ENCODE measurements at regions not wholly inside any gene's neighbourhood (a gene's known extent, or its start where the extent isn't known, plus 50 kb on each side); places are given as distances from the start of the nearest gene placed in this dataset.
"Not testable (repeated sequence)": the region's sequence is repeated elsewhere in the genome, so short reads cannot be mapped to it uniquely, and the experiment has no call there.

DNA sequence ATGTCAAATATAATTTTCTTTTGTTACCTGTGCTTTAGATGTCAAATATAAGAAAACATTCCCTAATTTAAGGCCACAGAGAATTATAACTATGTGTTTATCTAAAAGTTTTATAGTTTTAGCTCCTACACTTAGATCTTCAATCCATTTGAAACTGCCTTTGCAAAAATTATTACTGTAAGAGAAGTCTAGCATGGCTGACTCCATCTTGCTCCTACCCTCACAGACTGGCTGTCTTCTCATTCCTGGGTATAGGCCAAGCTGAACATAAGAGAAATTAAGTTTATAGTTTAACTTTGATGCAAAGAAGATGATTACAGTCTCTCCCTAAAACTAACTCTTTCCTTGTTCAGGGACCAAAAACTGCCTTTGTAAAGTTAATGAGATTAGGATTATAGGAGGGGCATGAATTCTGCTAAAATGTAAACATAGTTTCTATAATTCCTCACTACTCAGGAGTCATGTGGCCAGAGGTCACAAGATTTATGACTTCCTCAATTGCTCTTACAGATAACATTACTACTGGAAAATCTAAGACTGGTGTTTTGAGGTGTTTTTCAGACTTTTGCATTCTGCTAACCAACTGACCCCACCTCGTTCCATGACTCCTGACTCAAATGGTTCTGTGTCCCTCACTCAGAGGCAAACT lies 184.0 kb downstream of the BCHE start:
- no peaks in the 10 kb centered on the region; the same call in 1 of the 2 replicates for H3K9me3 ChIP-seq (ENCODE audit: control insufficient read depth, insufficient read depth, low read depth, low read length)
- no peaks in the 10 kb centered on the region for H3K27me3 ChIP-seq (ENCODE audit: control insufficient read depth, insufficient read depth, low read length)
- no peaks in the 10 kb centered on the region for H3K4me1 ChIP-seq (ENCODE audit: control insufficient read depth, insufficient read depth, low read length)
- no peak overlapping the region for H3K27ac ChIP-seq (ENCODE audit: low read depth, low read length)
- H3K36me3 ChIP-seq (ENCODE audit: control insufficient read depth, insufficient read depth, low read length), result no peaks in the 10 kb centered on the region
- H3K9ac ChIP-seq (ENCODE audit: low read length), result no peak overlapping the region
- no peak overlapping the region for H3K4me3 ChIP-seq (ENCODE audit: low read depth, low read length)

DNA sequence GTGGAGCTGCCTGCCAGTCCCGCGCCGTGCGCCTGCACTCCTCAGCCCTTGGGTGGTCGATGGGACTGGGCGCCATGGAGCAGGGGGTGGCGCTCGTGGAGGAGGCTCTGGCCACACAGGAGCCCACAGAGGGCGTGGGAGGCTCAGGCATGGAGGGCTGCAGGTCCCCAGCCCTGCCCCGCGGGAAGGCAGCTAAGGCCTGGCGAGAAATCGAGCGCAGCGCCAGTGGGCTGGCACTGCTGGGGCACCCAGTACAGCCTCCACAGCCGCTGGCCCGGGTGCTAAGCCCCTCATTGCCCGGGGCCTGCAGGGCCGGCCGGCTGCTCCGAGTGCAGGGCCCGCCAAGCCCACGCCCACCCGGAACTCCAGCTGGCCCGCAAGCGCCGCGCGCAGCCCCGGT lies 187.9 kb downstream of the BCHE start:
- H3K36me3 ChIP-seq (ENCODE audit: control insufficient read depth, insufficient read depth, low read length); H3K27me3 ChIP-seq (ENCODE audit: control insufficient read depth, insufficient read depth, low read length); H3K4me1 ChIP-seq (ENCODE audit: control insufficient read depth, insufficient read depth, low read length); H3K27ac ChIP-seq (ENCODE audit: low read depth, low read length); H3K4me3 ChIP-seq (ENCODE audit: low read depth, low read length); H3K9ac ChIP-seq (ENCODE audit: low read length); H3K9me3 ChIP-seq (ENCODE audit: control insufficient read depth, insufficient read depth, low read depth, low read length): not testable (repeated sequence)

DNA sequence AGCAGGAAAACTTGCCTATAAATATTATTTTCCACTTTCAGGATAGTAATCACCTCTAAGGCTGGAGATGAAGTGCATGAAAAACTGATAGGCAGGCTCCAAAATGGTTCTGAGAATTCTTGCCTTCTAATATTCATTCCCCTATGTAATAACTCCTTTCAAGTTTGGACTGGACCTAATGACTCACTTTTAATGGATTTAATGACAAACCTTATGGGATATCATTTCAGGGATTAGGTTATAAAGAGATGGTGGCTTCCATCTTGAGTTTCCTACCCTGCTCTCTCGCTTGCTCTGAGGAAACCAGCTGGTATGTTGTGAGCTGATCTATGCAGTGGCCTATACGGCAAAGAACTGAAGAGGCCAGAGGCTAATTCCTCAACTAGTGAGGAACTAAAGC lies 192.0 kb downstream of the BCHE start:
- Histone ChIP-seq H3K4me3 (ENCODE audit: low read depth, low read length) (no peak overlapping the region), H3K4me1 (ENCODE audit: control insufficient read depth, insufficient read depth, low read length) (no peaks in the 10 kb centered on the region), H3K36me3 (ENCODE audit: control insufficient read depth, insufficient read depth, low read length) (no peaks in the 10 kb centered on the region), H3K27me3 (ENCODE audit: control insufficient read depth, insufficient read depth, low read length) (no peaks in the 10 kb centered on the region), H3K27ac (ENCODE audit: low read depth, low read length) (no peak overlapping the region), H3K9ac (ENCODE audit: low read length) (no peak overlapping the region), H3K9me3 (ENCODE audit: control insufficient read depth, insufficient read depth, low read depth, low read length) (peaks cover 5% of the 10 kb centered on the region; the same call in 1 of the 2 replicates)

DNA sequence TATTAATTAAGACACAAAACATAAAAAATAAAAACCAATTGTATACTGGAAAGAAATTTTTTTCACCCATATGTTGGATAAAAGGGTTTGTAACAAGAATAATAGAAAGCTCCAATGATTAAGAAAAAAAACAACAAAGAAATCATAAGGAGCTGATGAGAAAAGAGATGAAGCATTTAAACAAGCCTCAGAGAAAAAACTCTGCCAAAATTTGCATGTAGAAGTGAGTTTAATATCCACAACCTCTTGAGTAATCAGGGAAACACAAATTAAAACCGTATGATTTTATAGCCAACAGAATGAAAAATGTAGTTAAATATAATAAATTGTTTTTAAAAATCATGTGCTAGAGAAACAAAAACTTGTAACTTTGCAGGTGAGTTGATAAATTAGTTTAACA lies 192.9 kb downstream of the BCHE start:
- no peak overlapping the region for H3K9ac ChIP-seq (ENCODE audit: low read length)
- H3K27me3 ChIP-seq (ENCODE audit: control insufficient read depth, insufficient read depth, low read length), result no peaks in the 10 kb centered on the region
- H3K4me1 ChIP-seq (ENCODE audit: control insufficient read depth, insufficient read depth, low read length), result no peaks in the 10 kb centered on the region
- H3K4me3 ChIP-seq (ENCODE audit: low read depth, low read length), result no peak overlapping the region
- peaks cover 5% of the 10 kb centered on the region; the same call in 1 of the 2 replicates for H3K9me3 ChIP-seq (ENCODE audit: control insufficient read depth, insufficient read depth, low read depth, low read length)
- no peak overlapping the region for H3K27ac ChIP-seq (ENCODE audit: low read depth, low read length)
- no peaks in the 10 kb centered on the region for H3K36me3 ChIP-seq (ENCODE audit: control insufficient read depth, insufficient read depth, low read length)

DNA sequence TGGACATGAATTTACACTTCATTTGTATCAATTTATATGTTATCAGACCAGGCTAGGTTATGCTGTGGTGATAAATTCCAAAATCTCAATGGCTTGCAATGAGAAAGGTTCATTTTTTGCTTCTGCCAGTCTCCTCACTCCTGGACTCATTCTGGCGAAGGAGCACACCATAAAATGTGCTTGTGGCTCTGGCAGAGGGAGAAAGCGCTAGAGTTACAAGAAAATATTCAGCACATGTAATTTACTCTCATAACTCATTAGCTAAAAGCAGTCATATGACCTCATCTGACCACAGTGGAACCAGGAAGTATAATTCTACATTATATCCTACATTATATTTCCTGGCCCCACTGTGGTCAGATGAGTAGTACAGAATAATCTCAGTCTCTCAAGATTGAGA lies 193.8 kb downstream of the BCHE start:
- Histone ChIP-seq H3K36me3 (ENCODE audit: control insufficient read depth, insufficient read depth, low read length) (no peaks in the 10 kb centered on the region), H3K4me1 (ENCODE audit: control insufficient read depth, insufficient read depth, low read length) (no peaks in the 10 kb centered on the region), H3K27me3 (ENCODE audit: control insufficient read depth, insufficient read depth, low read length) (no peaks in the 10 kb centered on the region), H3K4me3 (ENCODE audit: low read depth, low read length) (no peak overlapping the region), H3K27ac (ENCODE audit: low read depth, low read length) (no peak overlapping the region), H3K9me3 (ENCODE audit: control insufficient read depth, insufficient read depth, low read depth, low read length) (peaks cover 5% of the 10 kb centered on the region; the same call in 1 of the 2 replicates), H3K9ac (ENCODE audit: low read length) (no peak overlapping the region)

DNA sequence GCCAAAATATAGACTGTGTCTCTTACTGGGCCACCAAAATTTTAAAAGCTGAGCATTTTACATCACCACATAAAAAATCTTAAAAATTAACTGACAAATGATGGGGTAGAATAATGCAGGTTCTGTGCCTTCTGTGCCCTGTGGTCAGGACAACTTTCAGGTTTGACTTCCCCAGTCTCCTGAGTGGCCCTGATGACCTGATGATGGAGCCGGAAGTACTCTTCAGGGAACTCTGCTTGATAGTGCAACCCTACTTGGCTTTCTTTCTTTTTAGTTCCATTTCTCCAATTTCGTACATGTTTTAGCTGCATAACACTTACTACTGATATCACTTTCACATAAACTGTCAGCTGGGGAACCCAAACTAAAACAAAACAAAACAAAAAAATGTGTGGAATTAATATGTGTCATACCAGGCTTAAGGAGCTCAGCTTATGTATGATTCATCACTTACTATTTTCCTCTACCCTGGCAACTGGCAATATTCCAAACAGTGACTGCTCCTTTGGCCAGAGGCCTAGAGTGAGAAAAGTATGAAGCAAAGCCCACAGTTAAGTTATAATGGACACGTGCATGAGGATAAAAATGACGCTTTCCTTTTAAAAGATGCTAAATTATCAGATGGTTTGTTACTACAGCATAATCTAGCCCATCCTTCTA lies 194.3 kb downstream of the BCHE start:
- Histone ChIP-seq H3K9ac (ENCODE audit: low read length) (no peak overlapping the region), H3K4me1 (ENCODE audit: control insufficient read depth, insufficient read depth, low read length) (no peaks in the 10 kb centered on the region), H3K27ac (ENCODE audit: low read depth, low read length) (no peak overlapping the region), H3K9me3 (ENCODE audit: control insufficient read depth, insufficient read depth, low read depth, low read length) (peaks cover 5% of the 10 kb centered on the region; the same call in 1 of the 2 replicates), H3K4me3 (ENCODE audit: low read depth, low read length) (no peak overlapping the region), H3K27me3 (ENCODE audit: control insufficient read depth, insufficient read depth, low read length) (no peaks in the 10 kb centered on the region), H3K36me3 (ENCODE audit: control insufficient read depth, insufficient read depth, low read length) (no peaks in the 10 kb centered on the region)

DNA sequence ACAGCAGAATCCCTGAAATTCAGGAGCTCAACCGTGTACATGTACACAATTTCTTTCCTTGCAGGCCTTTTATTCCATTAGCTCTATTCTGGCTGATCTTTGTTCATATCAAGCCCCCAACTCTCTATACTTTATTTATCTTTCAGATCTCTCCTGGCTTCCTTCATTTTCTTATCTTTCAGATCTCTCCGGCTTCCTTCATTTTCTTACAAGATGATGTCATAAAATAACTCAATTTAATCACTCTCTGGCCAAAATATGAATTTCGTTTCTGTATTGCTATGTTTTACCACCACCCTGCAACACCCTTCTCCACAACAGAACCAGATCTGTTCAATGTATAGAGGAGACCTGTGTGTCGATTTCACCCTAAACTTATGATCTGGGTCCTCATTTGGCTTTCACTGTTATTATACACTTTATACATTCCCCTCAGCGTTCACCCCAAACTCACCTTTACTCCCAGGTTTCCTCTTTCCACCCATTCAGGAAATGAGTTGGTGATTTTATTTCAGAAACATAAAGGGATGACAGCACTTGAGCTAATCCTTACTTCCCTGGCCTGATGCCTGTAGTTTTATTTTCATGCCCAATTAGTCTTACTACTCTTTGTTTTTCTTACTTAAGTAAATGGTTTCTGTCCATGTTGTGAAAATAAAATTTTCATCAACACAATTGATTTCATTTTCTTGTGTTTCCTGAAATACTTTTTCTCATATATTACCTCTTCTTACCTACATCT lies 195.5 kb downstream of the BCHE start:
- Histone ChIP-seq H3K9me3 (ENCODE audit: control insufficient read depth, insufficient read depth, low read depth, low read length) (peaks cover 5% of the 10 kb centered on the region; the same call in 1 of the 2 replicates), H3K27ac (ENCODE audit: low read depth, low read length) (no peak overlapping the region), H3K9ac (ENCODE audit: low read length) (no peak overlapping the region), H3K4me1 (ENCODE audit: control insufficient read depth, insufficient read depth, low read length) (no peaks in the 10 kb centered on the region), H3K36me3 (ENCODE audit: control insufficient read depth, insufficient read depth, low read length) (no peaks in the 10 kb centered on the region), H3K27me3 (ENCODE audit: control insufficient read depth, insufficient read depth, low read length) (no peaks in the 10 kb centered on the region), H3K4me3 (ENCODE audit: low read depth, low read length) (no peak overlapping the region)

DNA sequence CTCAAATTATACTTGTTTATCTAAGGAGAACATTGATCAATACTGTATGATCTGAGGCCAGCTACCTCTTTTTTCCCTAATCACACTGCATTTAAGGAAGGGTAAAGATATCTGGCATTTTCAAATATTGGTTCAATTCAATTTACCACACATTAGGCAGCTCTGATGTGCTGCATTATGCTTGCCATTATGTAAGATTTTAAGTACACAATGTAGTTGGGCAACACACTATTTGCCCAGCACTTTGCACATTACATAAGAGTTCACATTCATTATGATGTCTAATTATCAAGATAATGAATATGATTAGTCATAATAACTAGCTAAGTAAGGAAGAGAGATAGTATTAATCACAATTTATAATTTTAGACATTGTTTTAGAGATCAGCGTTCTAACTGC lies 196.3 kb downstream of the BCHE start:
- Histone ChIP-seq H3K27ac (ENCODE audit: low read depth, low read length) (no peak overlapping the region), H3K4me3 (ENCODE audit: low read depth, low read length) (no peak overlapping the region), H3K27me3 (ENCODE audit: control insufficient read depth, insufficient read depth, low read length) (no peaks in the 10 kb centered on the region), H3K9ac (ENCODE audit: low read length) (no peak overlapping the region), H3K9me3 (ENCODE audit: control insufficient read depth, insufficient read depth, low read depth, low read length) (peaks cover 5% of the 10 kb centered on the region; the same call in 1 of the 2 replicates), H3K36me3 (ENCODE audit: control insufficient read depth, insufficient read depth, low read length) (no peaks in the 10 kb centered on the region), H3K4me1 (ENCODE audit: control insufficient read depth, insufficient read depth, low read length) (no peaks in the 10 kb centered on the region)

DNA sequence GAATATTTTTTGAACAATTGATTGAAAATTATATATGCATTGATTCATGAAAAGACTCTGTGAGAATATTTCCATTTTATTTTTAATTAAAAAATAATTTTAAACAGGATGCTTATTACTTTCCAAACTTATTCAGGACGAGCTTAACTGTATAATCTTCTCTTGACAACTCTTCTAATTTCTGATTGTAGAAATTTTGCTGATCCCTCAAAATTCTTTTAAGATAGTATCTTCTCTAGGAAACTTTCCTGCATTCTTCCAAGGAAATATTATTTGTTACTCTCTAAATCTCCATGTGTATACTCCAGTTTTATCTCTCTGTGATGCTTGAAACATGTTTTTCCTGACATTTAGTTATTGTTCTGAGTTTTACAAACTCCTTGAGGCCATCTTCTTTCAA lies 197.2 kb downstream of the BCHE start:
- Histone ChIP-seq H3K9me3 (ENCODE audit: control insufficient read depth, insufficient read depth, low read depth, low read length) (no peaks in the 10 kb centered on the region), H3K36me3 (ENCODE audit: control insufficient read depth, insufficient read depth, low read length) (no peaks in the 10 kb centered on the region), H3K9ac (ENCODE audit: low read length) (no peak overlapping the region), H3K4me1 (ENCODE audit: control insufficient read depth, insufficient read depth, low read length) (no peaks in the 10 kb centered on the region), H3K27me3 (ENCODE audit: control insufficient read depth, insufficient read depth, low read length) (no peaks in the 10 kb centered on the region), H3K4me3 (ENCODE audit: low read depth, low read length) (no peak overlapping the region), H3K27ac (ENCODE audit: low read depth, low read length) (no peak overlapping the region)

DNA sequence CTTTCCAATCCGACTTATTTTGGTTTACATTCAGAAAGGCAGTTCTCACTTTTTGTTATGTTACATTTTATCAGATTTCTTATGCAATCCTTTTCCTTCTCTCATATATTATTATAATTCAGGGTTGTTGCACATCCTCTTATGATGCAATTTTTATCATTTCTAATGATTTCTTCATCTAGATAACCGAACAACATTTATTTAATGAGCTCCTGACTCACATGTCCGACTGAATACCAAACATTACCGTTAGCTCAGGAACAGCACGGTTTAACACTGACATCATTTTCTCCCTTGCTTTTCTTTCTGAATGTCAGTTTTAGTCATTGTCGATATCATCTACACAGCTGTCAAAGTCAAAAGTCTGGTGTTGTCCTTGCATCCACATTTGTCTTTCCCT lies 199.2 kb downstream of the BCHE start:
- no peak overlapping the region for H3K9ac ChIP-seq (ENCODE audit: low read length)
- H3K27ac ChIP-seq (ENCODE audit: low read depth, low read length), result no peak overlapping the region
- H3K4me3 ChIP-seq (ENCODE audit: low read depth, low read length), result no peak overlapping the region
- H3K9me3 ChIP-seq (ENCODE audit: control insufficient read depth, insufficient read depth, low read depth, low read length), result no peaks in the 10 kb centered on the region
- H3K27me3 ChIP-seq (ENCODE audit: control insufficient read depth, insufficient read depth, low read length), result no peaks in the 10 kb centered on the region
- H3K4me1 ChIP-seq (ENCODE audit: control insufficient read depth, insufficient read depth, low read length), result no peaks in the 10 kb centered on the region
- no peaks in the 10 kb centered on the region for H3K36me3 ChIP-seq (ENCODE audit: control insufficient read depth, insufficient read depth, low read length)

DNA sequence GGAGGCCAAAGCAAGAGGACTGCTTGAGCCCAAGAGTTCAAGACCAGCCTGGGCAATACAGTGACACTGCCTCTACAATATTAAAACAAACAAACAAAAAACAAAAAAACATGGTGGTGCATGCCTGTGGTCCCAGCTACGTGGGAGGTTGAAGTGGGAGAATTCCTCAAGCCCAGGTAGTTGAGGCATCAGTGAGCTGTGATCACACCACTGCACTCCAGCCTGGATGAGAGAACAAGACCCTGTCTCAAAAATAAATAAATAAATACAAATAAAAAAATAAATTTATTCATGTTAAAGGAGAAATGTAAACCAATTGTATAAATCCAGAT lies 200.6 kb downstream of the BCHE start:
- Histone ChIP-seq H3K9ac (ENCODE audit: low read length) (no peak overlapping the region), H3K27ac (ENCODE audit: low read depth, low read length) (no peak overlapping the region), H3K4me1 (ENCODE audit: control insufficient read depth, insufficient read depth, low read length) (no peaks in the 10 kb centered on the region), H3K27me3 (ENCODE audit: control insufficient read depth, insufficient read depth, low read length) (no peaks in the 10 kb centered on the region), H3K4me3 (ENCODE audit: low read depth, low read length) (no peak overlapping the region), H3K36me3 (ENCODE audit: control insufficient read depth, insufficient read depth, low read length) (no peaks in the 10 kb centered on the region), H3K9me3 (ENCODE audit: control insufficient read depth, insufficient read depth, low read depth, low read length) (0 out of 2 replicates have a peak, but pooled peaks cover 3% of the 10 kb centered on the region)

Data from HUES6 (cell line).